ENCODE measurements at regions not wholly inside any gene's neighbourhood (a gene's known extent, or its start where the extent isn't known, plus 50 kb on each side); places are given as distances from the start of the nearest gene placed in this dataset.

DNA sequence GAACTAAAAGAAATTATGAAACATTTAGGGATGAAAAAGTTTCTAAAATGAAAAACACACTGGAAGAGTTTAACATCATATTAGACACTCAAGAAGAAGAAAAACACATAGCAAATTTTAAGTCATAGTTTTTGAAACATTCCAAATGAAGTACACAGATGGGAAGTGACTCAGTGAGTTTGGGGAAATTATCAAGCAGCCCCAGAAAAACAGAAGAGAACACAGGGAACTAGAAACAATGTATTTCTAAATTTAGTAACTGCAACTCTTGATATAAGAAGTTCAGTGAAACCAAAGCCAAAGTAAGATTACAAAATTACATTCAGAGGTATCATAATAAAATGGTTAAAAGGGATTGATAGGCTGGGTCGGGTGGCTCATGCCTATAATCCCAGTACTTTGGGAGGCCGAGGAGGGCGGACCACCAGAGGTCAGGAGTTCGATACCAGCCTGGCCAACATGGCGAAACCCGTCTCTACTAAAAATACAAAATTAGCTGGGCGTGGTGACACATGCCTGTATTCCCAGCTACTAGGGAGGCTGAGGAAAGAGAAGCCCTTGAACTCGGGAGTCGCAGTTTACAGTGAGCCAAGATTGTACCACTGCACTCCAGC lies 461.2 kb downstream of the KCTD8 start:
- no peak for DNase-seq (ENCODE audit: low read depth)

GRCh38 chr4:43990551-43990950 lies 458.1 kb downstream of the KCTD8 start:
- no peak for DNase-seq (ENCODE audit: low read depth)

GRCh38 chr4:43990963-43991362 lies 457.6 kb downstream of the KCTD8 start:
- no peak for DNase-seq (ENCODE audit: low read depth)

- no peak for DNase-seq (ENCODE audit: low read depth)
Measured at GRCh38 chr4:43992552-43992951, 456.1 kb downstream of the KCTD8 start.

GRCh38 chr4:43993196-43993902 lies 455.3 kb downstream of the KCTD8 start:
- no peak for DNase-seq (ENCODE audit: low read depth)

GRCh38 chr4:43999669-44000068 lies 448.9 kb downstream of the KCTD8 start:
- DNase-seq (ENCODE audit: low read depth), result no peak

GRCh38 chr4:44002368-44002767 lies 446.2 kb downstream of the KCTD8 start:
- DNase-seq (ENCODE audit: low read depth), result no peak

- DNase-seq (ENCODE audit: low read depth), result no peak
Measured at GRCh38 chr4:44016570-44017421, 431.8 kb downstream of the KCTD8 start.

GRCh38 chr4:44017422-44017739 lies 431.2 kb downstream of the KCTD8 start:
- DNase-seq (ENCODE audit: low read depth), result no peak

DNA sequence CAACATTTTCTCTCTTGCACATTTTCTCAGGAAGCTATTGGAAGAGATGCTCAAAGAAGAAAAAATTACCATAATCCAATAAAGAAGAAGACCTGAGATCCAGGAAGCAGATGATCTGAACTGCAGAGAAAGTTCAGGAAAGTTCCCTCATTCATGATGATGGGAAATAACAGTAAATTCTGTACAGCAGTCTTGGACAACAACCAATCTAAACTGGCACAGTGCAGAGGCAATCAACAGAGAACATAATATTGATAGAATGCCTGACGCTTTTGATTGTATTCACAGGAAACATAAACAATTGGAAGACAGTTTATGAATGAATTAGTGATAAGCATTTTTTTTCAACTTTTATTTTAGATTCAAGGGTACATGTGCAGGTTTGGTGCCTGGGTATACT lies 428.9 kb downstream of the KCTD8 start:
- DNase-seq (ENCODE audit: low read depth), result no peak

DNA sequence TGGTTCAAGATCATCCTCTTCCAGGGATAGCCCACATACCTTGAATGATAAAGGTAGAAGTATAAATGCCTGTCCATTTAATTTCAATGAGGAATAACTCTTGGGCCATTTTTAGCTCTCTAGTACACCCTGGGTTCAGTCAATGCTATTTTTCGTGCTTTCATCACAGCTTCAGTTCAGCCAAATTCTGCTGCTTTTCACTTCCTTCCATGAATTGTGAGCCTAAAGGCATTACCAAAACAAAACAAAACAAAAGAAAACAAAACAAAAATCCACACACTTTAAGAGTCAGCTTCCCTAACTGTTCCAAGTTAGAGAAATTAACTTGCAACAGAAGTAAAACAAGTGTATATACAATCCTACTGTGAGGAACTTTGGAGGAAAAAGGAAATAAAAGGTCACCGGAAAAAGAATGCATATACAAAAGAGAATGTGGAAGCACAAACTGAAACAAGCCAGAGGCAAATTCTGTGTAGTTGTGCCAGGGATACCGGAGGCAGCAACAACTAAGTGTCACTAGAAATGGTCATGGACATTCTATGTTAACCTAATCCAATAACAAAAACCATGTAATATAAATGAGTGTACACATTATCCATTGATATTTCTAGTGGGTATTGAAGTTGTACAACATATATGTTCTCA lies 423.1 kb downstream of the KCTD8 start:
- no peak for DNase-seq (ENCODE audit: low read depth)

DNA sequence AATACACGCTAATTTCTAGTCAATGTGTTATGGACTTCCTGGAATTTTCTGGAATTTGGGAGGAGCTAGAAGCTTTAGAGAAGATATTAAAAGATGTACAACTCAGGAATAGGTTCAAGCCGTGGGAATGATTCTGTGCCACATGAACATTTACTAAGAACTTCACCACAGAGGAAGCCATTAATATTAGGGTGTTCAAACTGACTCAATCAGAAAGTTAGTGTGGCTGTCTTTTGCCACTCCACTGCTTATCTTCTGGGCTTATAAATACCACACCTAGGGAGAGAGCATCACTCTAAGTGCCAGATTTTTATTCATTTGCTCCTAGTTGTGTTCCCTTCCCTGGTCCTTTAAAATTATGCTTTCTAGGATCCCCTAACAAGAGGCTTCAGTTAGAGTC lies 409.8 kb downstream of the KCTD8 start:
- DNase-seq (ENCODE audit: low read depth), result no peak

DNA sequence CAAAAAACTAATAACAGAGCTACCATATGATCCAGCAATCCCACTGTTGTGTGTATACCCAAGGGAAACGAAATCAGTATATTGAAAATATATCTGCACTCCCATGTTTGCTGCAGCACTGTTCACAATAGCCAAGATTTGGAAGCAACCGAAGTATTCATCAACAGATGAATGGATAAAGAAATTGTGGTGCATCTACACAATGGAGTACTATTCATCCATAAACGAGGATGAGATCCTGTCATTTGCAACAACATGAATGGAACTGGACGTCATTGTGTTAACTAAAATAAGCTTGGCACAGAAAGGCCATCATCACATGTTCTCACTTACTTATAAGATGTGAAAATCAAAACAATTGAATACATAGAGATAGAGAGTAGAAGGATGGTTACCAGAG lies 402.1 kb downstream of the KCTD8 start:
- DNase-seq (ENCODE audit: low read depth), result no peak

- DNase-seq (ENCODE audit: low read depth), result no peak
Measured at GRCh38 chr4:44056721-44057151, 391.9 kb downstream of the KCTD8 start.

DNA sequence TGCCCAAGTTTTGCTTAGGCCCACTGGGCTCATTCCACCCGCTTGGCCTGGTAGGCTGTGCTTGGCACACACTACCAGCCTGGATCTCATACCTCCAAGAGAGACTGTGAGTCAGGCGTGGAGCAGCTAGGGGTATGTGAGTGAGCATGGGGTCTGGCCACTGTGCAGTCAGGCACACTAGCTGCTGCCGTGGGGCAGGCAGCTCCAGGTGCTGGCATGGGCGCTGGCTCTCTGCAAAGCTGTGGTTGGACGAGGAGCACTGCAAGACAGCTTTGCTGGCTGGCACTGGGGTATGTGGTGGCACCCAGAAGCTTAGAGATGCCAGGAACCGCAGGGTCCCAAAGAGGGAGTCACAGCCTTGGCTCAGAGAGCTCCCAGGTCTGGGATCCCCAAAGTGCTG lies 377.8 kb downstream of the KCTD8 start:
- no peak for DNase-seq (ENCODE audit: low read depth)

- no peak for DNase-seq (ENCODE audit: low read depth)
Measured at GRCh38 chr4:44071959-44072955, 376.4 kb downstream of the KCTD8 start.

GRCh38 chr4:44086753-44087152 lies 361.9 kb downstream of the KCTD8 start:
- no peak for DNase-seq (ENCODE audit: low read depth)

DNA sequence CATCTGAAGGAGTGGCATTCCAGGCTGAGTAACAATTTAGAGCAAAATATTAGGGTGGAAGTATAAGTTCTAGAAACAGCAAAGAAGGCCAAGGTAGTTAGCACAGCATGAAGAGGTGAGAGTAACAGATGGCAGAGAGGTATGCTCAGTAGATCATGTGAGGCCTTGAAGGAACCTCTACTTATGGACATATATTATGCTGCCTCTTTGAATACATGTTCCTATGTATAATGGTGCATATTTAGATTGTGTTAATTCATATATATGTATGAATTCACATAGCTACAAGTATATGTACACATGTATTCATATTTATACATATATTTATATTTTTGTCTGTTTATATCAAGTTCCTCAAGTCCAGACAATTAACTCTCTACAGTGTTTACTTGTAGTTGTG lies 355.2 kb downstream of the KCTD8 start:
- no peak for DNase-seq (ENCODE audit: low read depth)

DNA sequence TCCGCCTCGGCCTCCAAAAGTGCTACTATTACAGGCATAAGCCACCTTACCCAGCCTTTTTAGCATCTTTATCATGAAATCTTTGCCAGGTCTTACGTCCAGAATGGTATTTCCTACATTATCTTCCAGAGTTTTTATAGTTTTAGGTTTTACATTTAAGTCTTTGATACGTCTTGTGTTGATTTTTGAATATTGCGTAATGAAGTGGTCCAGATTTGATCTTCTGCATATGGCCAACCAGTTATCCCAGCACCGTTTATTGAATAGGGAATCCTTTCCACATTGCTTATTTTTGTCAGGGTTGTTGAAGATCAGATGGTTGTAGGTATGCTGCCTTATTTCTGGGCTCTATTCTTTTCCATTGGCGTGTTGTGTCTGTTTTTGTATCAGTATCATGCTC lies 349.6 kb downstream of the KCTD8 start:
- no peak for DNase-seq (ENCODE audit: low read depth)

DNA sequence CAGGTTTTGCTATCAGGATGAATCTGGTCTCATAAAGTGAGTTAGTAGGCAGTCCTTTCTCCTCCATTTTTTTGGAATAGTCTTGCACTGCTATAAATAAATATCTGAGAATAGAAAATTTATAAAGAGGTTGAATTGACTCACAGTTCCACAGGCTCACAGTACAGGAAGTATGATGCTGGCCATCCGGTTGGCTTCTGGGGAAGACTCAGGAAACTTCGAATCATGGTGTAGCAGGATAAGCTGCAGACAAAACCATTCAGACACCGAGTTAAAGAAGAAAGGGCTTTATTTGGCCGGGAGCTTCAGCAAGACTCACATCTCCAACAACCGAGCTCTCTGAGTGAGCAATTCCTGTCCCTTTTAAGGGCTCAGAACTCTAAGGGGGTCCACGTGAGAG lies 348.2 kb downstream of the KCTD8 start:
- DNase-seq (ENCODE audit: low read depth), result no peak

DNA sequence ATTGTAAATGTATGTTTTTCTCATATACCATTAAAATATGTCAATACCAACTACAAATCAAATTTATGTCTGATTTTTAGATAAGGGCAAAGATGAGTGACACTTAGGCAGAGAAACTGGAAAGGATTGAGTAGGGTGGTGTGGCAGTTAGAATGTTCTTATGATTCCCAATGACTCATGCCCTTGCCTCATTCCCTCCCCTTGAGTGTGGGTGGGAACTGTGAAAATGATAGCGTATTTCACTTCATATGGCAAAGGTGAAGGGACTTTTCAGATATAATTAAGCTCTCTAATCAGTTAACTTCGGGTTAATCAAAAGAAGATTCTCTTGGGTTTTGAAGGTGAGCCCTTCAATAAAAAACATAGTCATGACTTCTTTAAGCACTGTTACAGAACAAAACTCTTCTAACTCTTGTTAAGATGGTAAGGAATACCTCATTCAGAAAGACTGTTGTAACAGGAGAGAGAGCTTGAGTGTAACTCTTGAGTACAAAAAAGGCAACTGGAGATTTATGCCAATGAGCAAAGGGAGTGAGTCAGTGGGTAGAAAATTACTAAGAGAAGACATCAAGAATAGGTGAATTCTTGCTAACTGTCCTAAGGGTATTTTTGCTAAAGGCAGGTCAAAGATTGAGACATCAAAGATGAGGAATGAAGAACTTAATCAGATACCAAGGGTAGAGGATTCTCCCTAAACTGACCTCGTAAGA lies 329.5 kb downstream of the KCTD8 start:
- no peak for DNase-seq (ENCODE audit: low read depth)

Data from stimulated activated CD8-positive, alpha-beta memory T cell treated with anti-CD3 and anti-CD28 coated beads, Interleukin-4, amount 100 ng/mL, for 24 hours (primary cell).